Neural cell (in vitro differentiated cells): ENCODE measurements at regions not wholly inside any gene's neighbourhood (a gene's known extent, or its start where the extent isn't known, plus 50 kb on each side); places are given as distances from the start of the nearest gene placed in this dataset.
"Not testable (repeated sequence)": the region's sequence is repeated elsewhere in the genome, so short reads cannot be mapped to it uniquely, and the experiment has no call there.

Experiments
- H2AFZ ChIP-seq: fragments of 200-600, 300-800 bp; sonication (generic), shearing (Covaris generic); 2 replicates; pipeline ENCODE4 v1.6.0; 2014; ENCODE audit warnings: low read depth, mild to moderate bottlenecking, antibody characterized with exemption, low read length, moderate library complexity
- H3F3A ChIP-seq: fragments of 200-600 bp; shearing (Covaris generic); 2 replicates; pipeline ENCODE4 v1.6.1; 2016; ENCODE audit warnings: mild to moderate bottlenecking, moderate library complexity, mixed read lengths, antibody characterized with exemption, low read length; ENCODE audit not compliant: insufficient read depth, poor library complexity, severe bottlenecking
- H3K27ac ChIP-seq: fragments of 200-600, 300-800 bp; sonication (generic), shearing (Covaris generic); 2 replicates; pipeline ENCODE4 v1.5.1; 2014; ENCODE audit warnings: mild to moderate bottlenecking, low read length, moderate library complexity
- H3K27me3 ChIP-seq: fragments of 300-800, 200-600 bp; sonication (generic), shearing (Covaris generic); 2 replicates; pipeline ENCODE4 v1.6.0; 2014; ENCODE audit warnings: mild to moderate bottlenecking, low read depth, low read length, moderate library complexity; ENCODE audit not compliant: insufficient read depth
- H3K36me3 ChIP-seq: fragments of 300-800, 200-600 bp; sonication (generic), shearing (Covaris generic); 2 replicates; pipeline ENCODE4 v1.5.1; 2014; ENCODE audit warnings: mild to moderate bottlenecking, antibody characterized with exemption, low read length, moderate library complexity; ENCODE audit not compliant: insufficient read depth
- H3K4me2 ChIP-seq: fragments of 300-800, 200-600 bp; sonication (generic), shearing (Covaris generic); 2 replicates; pipeline ENCODE4 v1.6.0; 2014; ENCODE audit warnings: mild to moderate bottlenecking, low read length
- H3K4me3 ChIP-seq: fragments of 300-800, 200-600 bp; sonication (generic), shearing (Covaris generic); 2 replicates; pipeline ENCODE4 v1.5.1; 2014; ENCODE audit warnings: mild to moderate bottlenecking, low read length, moderate library complexity
- H3K79me2 ChIP-seq: fragments of 200-600 bp; shearing (Covaris generic); replicated peaks from 2 replicates; pipeline ENCODE4 v1.6.0; 2014; ENCODE audit warnings: mild to moderate bottlenecking, low read length, moderate library complexity; ENCODE audit not compliant: insufficient read depth
- H3K9ac ChIP-seq: fragments of 300-800, 200-600 bp; sonication (generic), shearing (Covaris generic); 2 replicates; pipeline ENCODE4 v1.6.1; 2016; ENCODE audit warnings: mild to moderate bottlenecking, low read length, mixed read lengths
- H3K9me2 ChIP-seq: fragments of 200-600 bp; shearing (Covaris generic); 2 replicates; pipeline ENCODE4 v1.6.1; 2016; ENCODE audit warnings: mild to moderate bottlenecking, low read length, mixed read lengths; ENCODE audit not compliant: insufficient read depth
- H3K9me3 ChIP-seq: fragments of 200-600, 300-800 bp; sonication (generic), shearing (Covaris generic); 2 replicates; pipeline ENCODE4 v1.6.1; 2016; ENCODE audit warnings: mild to moderate bottlenecking, mixed run types, low read length, moderate library complexity, mixed read lengths
- H4K20me1 ChIP-seq: fragments of 200-600 bp; shearing (Covaris generic); 2 replicates; pipeline ENCODE4 v1.6.1; 2016; ENCODE audit warnings: mild to moderate bottlenecking, mixed run types; ENCODE audit not compliant: insufficient read depth
- CTCF ChIP-seq: fragments of 450-650 bp; IDR thresholded peaks from 2 replicates; pipeline ENCODE4 v1.5.1; 2014; ENCODE audit warnings: antibody characterized with exemption, mild to moderate bottlenecking, moderate library complexity; ENCODE audit not compliant: poor library complexity, severe bottlenecking
- EP300 ChIP-seq: fragments of 450-650 bp; conservative IDR thresholded peaks from 2 replicates; pipeline ENCODE4 v1.6.1; 2014; ENCODE audit warnings: antibody characterized with exemption, mild to moderate bottlenecking, moderate library complexity; ENCODE audit not compliant: poor library complexity, severe bottlenecking
- MXI1 ChIP-seq: fragments of 450-650 bp; conservative IDR thresholded peaks from 2 replicates; pipeline ENCODE4 v1.6.1; 2014; ENCODE audit warnings: antibody characterized with exemption, mild to moderate bottlenecking; ENCODE audit not compliant: poor library complexity, severe bottlenecking
- POLR2AphosphoS5 ChIP-seq: IDR thresholded peaks from 2 replicates; pipeline ENCODE4 v1.6.1; 2012
- RAD21 ChIP-seq: fragments of 450-650 bp; conservative IDR thresholded peaks from 2 replicates; pipeline ENCODE4 v1.6.1; 2014; ENCODE audit warnings: antibody characterized with exemption, mild to moderate bottlenecking, moderate library complexity
- REST ChIP-seq: IDR thresholded peaks from 2 replicates; pipeline ENCODE4 v1.6.1; 2012; ENCODE audit warnings: borderline replicate concordance
- SMC3 ChIP-seq: fragments of 450-650 bp; conservative IDR thresholded peaks from 2 replicates; pipeline ENCODE4 v1.6.1; 2014; ENCODE audit warnings: antibody characterized with exemption, mild to moderate bottlenecking, moderate library complexity; ENCODE audit not compliant: poor library complexity
- TAF1 ChIP-seq: IDR thresholded peaks from 2 replicates; pipeline ENCODE4 v1.6.1; 2012; ENCODE audit warnings: low read depth

GRCh38 chr14:53367644-53368026 lies 214.5 kb upstream of the DDHD1 start:
- H3K4me2 ChIP-seq = no peak overlapping the region
- no peak for TF ChIP-seq SMC3
- TF ChIP-seq MXI1 = no peak
- TF ChIP-seq EP300 = no peak
- TF ChIP-seq TAF1 = no peak
- no peak for TF ChIP-seq RAD21
- TF ChIP-seq CTCF = no peak
- TF ChIP-seq POLR2AphosphoS5 = no peak
- no peak for TF ChIP-seq REST
- no peaks in the 10 kb centered on the region for H3K9me2 ChIP-seq
- no peaks in the 10 kb centered on the region for H4K20me1 ChIP-seq
- H3K36me3 ChIP-seq = no peaks in the 10 kb centered on the region
- no peak overlapping the region for H3K9ac ChIP-seq
- no peak overlapping the region for H2AFZ ChIP-seq
- H3K27ac ChIP-seq = no peak overlapping the region
- H3F3A ChIP-seq = no peaks in the 10 kb centered on the region
- no peak overlapping the region for H3K4me3 ChIP-seq
- no peaks in the 10 kb centered on the region for H3K27me3 ChIP-seq
- no peaks in the 10 kb centered on the region for H3K9me3 ChIP-seq
- no peaks in the 10 kb centered on the region for H3K79me2 ChIP-seq

GRCh38 chr14:53365486-53366130 lies 212.5 kb upstream of the DDHD1 start:
- Histone ChIP-seq H3K9me3 (no peaks in the 10 kb centered on the region), H3K9me2 (no peaks in the 10 kb centered on the region), H3K27me3 (no peaks in the 10 kb centered on the region), H3K36me3 (no peaks in the 10 kb centered on the region), H3K4me3 (no peak overlapping the region), H2AFZ (no peak overlapping the region), H3F3A (no peaks in the 10 kb centered on the region), H4K20me1 (no peaks in the 10 kb centered on the region), H3K79me2 (no peaks in the 10 kb centered on the region), H3K27ac (no peak overlapping the region), H3K4me2 (no peak overlapping the region), H3K9ac (no peak overlapping the region)
- no peak for TF ChIP-seq REST
- no peak for TF ChIP-seq CTCF
- TF ChIP-seq EP300 = no peak
- no peak for TF ChIP-seq POLR2AphosphoS5
- no peak for TF ChIP-seq MXI1

GRCh38 chr14:53362916-53363315 lies 209.8 kb upstream of the DDHD1 start:
- H3K36me3 ChIP-seq, H3K9ac ChIP-seq, H2AFZ ChIP-seq, H3K27me3 ChIP-seq, H3K27ac ChIP-seq, H3K9me3 ChIP-seq, H3F3A ChIP-seq, H3K4me2 ChIP-seq, H3K9me2 ChIP-seq, H3K4me3 ChIP-seq, H3K79me2 ChIP-seq, H4K20me1 ChIP-seq: not testable (repeated sequence)
